GM21528 (cell line): ENCODE measurements at regions not wholly inside any gene's neighbourhood (a gene's known extent, or its start where the extent isn't known, plus 50 kb on each side); places are given as distances from the start of the nearest gene placed in this dataset.
"Not testable (repeated sequence)": the region's sequence is repeated elsewhere in the genome, so short reads cannot be mapped to it uniquely, and the experiment has no call there.

Source experiments
- ATAC-seq: cut with Tn5 transposase; IDR thresholded peaks from one replicate; pipeline ENCODE4 v1.9.1; 2021; ENCODE audit warnings: mild to moderate bottlenecking, moderate library complexity; ENCODE audit not compliant: unreplicated experiment, low FRiP score

DNA sequence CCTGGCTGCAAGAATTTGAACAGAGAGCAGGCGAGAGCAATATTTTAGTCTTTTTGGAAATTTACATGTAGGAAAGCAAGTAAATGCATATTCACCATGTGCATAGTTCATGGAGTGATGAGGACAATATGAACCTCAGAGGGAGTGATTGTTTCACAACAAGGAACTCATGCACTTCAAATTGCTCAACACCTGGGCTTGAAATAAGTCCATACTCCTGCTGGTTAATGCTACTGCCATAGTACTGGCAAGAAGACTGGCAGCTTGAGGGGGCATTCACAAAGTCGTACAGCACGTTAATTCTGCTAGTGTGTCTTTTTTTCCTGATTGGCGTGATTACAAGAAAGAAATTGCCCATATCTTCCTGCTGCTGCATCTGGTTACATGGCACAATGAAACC, 267.6 kb downstream of the PCDH17 start:
- no peak for ATAC-seq

DNA sequence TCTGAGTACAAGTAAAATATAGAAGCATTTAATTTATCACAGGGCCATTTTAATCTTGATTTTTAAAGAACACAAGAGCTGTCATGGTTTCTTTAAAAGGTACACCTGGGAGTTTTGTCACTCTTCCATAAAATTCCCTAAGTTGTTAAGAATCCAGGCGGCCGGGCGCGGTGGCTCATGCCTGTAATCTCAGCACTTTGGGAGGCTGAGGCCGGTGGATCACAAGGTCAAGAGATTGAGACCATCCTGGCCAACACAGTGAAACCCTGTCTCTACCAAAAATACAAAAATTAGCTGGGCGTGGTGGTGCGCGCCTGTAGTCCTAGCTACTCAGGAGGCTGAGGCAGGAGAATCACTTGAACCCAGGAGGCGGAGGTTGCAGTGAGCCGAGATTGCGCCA, 278.3 kb downstream of the PCDH17 start:
- ATAC-seq: not testable (repeated sequence)

DNA sequence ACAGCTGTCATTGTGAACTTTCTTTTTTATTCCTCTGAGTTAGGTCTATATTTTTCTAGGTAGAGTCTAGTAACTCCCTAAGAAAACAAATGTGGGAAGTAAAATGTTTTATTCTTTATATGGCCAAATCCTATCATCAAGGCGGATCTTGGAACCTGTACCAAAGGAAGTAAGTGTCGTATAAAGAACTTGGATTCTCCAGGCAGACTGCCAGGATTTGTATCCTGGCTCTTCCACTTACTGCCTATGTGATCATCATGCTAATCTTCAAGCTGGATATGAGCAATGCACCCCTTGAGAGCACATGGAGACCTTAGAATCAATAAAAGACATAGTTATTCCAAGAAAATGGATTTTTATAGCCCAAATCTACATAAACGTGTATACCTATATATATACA, 286.5 kb downstream of the PCDH17 start:
- ATAC-seq: no peak

DNA sequence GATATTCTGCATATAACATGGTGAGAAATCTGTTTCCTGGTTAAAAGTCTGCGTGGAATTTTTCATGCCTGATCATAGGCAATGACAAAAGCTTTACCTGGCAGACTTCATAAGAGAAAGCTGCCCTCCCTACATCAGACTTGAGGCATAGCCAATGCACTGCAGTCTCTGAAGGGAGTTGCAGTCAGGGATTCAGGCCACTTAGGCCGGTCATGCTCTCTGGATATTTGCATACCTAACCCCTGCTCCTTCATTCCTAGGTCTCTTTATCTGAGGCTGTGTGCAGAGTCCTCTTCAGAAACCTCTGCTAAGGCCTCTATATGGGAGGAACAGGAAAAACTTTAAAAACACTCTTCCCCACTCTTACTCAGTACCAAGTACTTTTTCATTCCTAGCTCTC, 287.4 kb downstream of the PCDH17 start:
- no peak for ATAC-seq

DNA sequence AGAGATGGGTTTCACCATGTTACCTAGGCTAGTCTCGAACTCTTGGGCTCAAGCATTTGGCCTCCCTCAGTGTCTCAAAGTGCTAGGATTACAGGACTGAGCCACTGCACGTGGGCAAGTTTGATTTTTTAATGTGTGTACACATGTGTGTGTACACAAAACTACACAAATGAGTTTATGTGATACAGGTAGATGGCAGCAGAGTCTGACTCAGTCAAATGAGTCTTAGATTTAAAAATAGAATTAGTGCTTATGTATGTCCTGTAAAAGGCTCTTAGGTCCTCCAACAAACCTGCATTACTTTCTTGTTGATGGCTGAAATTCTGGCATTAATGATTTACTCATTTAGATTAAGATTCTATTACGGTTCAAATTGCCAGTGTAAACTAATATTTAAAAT, 293.7 kb downstream of the PCDH17 start:
- ATAC-seq: no peak

DNA sequence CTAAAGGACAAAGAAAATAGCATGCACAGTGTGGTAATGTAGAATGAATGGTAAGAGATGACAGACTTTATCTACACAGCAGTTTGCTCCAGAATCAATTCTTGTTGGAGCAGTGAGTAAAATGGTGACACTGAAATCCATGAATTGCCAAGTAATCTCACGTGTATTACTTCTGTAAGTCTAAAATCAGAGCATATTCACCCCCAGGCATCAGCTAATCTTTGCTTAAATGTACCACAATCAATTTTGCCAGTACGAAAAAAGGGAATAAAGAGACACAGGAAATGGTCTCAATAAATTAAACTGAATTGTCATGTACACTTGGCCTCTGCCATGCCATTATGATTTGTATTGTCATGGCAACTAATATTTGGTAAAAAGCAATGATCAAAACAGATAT, 294.2 kb downstream of the PCDH17 start:
- no peak for ATAC-seq

DNA sequence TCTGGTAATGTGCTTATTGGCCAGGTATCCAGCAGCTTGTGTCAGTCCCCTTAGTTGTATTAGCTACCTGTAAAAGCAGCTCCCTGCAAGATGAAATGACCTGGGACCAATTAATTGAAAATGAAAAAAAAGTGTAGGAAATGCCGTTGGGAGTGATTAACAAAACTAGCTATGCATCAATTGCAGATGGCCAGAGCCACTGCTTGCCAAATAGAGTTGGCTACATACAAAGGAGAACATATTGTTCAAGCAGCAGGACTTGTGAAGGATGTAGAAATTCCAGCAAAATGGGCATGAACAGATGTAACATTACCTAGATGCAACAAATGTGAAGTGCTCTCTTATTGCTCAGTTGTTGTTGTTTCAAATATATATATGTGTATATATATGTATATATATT, 300.5 kb downstream of the PCDH17 start:
- ATAC-seq: no peak

DNA sequence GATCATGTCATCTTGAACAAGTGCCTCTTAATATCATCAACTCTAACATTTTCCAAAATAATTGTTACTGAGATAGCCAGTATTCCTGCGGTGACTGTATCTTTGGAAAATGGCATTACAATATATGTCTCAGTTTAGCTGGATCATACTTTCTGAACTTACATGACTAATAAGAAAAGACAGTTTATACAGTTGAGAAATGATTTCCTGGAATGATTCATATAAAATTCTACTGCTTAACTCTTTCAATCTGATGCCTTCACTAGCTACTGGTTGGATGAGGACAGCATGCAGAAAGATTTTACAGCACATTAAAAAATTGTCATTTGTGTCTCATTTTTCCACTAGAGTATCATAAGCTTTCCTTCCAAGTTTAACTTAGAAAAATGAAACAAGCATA, 302.1 kb downstream of the PCDH17 start:
- no peak for ATAC-seq

DNA sequence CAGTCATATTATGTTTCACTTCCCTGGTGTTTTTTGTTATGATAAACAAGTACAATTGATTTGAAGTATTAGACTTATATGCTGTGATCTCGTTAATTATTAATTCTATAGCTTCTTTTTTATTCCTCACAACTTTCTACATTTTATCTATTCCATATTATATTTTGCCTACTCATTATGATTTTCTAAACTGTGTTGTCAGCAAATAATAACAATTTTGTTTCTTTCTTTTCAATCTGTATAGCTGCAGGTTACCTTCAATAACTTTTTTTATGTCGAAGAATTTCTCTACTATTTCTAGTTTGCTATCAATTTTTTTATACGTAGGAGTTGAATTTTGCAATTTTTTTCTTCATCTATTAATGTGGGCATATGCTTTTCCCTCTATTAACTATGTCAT, 304.4 kb downstream of the PCDH17 start:
- no peak for ATAC-seq

DNA sequence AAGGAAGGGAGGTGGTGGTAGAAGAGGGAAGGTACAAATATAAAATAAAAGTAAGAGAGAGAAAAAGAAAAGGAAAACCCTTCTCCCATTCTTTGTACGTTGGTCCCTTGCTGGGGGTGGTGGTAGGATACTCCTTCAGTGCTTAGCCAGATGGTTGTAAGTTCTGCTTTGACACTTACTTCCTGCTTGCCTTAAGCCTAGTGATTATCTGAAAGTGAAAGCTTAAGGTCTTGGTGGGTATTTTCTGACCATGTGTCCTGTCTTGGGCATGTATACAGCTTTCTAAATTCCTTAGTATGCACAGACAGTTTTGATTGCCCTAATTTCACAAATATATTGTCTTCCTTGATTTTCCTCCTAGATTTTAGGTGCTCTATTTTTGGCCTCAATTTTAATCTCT, 314.8 kb downstream of the PCDH17 start:
- ATAC-seq: peak; percentile 91

DNA sequence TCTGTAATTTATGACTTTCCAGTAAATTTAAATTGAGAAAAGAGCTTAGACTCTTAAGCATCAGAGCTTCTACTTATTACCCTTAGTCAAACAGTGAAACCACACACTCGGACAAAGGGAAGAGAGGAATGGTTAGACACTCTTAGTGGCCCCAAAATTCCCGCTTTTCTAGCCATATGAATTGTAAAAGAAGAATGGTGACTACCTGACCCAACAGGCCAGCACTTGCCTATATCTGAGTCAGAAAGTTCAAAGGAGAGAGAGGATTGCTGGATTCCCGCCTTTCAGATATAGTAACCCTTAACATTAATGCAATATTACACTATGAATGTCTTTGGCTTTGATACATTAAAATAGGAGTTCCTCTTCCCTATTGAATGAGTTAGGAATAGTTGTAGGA, 317.3 kb downstream of the PCDH17 start:
- ATAC-seq: no peak

DNA sequence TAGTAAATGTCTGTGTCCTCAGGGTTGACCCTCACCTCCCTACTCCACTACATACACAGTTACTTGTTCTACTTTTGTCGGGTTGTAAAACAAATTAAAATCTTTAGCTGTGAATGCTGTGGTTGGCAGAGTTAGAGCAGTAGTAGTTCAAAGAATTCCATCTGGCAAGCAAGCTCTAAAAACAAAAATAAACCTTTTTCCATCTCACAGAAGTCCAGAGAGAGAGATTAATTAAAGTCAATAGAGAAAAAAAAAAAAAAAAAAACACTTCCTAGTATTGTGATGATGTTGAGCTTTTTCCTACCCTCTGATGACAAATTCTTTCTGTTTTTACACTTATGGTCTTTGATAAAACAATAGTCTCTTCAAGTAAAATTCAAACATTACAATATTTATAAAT, 338.4 kb downstream of the PCDH17 start:
- ATAC-seq: no peak

DNA sequence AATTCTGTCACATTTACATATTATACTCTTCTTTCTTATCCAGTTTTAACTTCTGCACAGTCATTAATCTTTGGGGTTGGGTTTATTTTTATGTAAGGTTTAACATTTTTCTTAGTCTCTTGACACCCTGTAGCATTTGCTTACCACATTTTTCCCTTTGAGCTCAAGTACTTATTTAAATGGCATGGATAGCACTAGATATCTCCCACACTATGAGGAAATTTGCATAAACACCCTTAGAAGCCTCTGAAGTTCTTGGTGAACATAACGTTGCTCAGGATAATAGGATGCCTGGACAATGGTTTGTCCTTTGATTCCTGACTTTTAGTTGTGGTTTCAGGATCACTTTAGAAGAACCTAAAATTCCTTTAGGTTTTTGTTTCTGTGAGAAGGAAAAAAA, 338.9 kb downstream of the PCDH17 start:
- no peak for ATAC-seq

DNA sequence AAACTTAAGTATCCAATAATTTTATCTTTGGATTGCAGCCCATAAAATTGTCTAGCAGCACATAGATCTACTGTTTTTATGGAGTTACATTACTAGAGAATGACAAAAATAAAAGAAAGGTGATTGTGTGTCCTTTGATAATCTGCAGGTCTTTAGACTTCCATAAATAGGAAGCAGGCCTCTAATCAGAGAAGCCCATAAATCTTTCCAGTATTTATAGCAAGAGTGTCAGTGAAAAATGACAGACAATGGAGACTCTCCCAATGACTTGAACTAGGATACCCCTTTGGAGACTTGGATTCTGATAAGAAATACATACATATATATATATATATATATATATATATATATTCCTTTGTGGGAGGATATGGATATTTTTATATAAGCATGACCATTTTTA, 351.2 kb downstream of the PCDH17 start:
- no peak for ATAC-seq

DNA sequence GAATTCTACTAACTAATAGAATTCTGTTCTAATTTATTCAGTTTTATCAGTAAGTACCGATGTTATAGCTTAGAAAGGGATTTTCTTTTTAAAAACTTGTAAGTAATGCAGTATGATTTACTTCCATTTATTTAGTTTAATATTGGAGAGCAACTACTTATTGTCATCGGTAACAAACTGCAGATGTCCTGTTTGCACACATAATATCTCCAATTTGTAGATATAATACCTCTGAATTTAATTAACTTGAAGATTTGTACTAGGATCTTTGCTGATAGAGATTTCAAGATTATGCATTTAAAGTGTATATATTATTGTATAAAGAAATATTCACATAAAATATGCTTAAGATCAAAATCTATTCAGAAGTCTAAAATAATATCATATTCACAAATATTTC, 356.7 kb downstream of the PCDH17 start:
- ATAC-seq: no peak

DNA sequence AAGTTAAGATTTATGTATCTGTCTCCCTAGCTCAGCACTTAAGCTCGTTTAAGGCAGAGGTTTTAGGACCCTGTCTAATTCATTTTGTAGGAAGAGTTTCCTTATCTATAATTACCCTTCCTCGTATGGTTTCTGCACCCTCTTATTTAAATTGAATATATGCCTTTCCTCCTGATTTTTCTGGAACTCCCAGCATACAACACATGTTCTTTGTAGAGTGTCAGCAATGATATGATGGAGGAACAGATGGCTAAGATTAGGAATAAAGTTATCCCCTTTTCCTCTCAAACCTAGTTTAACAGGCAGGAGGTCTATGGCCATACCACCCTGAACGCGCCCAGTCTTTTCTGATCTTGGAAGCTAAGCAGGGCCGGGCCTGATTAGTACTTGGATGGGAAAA, 359.5 kb downstream of the PCDH17 start:
- no peak for ATAC-seq

DNA sequence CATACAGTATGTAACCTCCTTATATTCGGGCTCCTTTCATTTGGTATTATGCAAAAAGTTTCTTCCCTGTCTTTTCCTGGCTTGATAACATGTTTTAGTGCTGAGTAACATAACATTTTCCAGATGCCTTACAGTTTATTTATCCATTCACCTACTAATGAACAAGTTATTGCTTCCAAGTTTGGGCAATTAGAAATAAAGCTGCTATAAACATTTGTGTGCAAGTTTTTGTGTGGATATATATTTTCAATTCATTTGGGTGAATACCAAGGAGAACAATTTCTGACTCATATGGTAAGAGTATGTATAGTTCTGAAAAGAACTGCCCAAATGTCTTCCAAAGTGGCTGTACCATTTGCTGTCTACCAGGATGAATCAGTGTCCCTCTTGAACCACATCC, 360.9 kb downstream of the PCDH17 start:
- ATAC-seq: no peak

DNA sequence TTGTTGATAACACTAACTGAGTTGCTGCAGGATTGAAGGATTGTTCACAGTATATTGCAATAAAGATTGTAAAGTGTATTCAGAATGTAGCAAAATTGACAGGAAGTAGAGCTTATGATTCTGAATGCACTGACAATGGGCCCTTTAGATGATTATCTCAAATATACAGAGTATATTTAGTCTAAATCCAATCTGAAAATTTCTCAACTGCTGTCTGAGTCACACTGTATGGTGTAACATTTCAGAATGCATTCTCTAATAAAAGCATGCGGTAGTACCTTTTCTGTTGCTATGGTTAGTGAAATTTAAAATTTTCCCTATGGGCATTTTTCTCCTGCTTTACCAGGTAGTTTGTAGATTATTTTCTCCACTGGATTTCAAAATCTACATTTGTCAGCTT, 365.2 kb downstream of the PCDH17 start:
- no peak for ATAC-seq

DNA sequence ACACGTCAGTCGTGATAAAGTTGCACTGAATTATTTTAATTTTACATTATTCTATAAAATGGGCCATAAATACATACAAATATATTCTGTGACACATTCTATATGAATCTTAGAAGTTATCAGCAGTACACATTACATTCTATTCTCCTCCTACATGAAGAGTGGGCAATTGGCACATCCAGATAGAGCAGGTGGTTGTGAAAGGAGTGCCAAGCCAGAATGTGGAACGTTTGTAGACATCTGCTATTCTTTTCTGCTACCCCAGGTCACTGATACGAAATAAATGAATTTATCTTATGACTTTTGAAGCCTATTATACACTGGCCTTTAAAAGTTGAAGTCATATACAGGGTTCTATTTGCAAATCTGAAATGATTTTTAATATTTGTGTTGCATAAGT, 373.2 kb downstream of the PCDH17 start:
- no peak for ATAC-seq

DNA sequence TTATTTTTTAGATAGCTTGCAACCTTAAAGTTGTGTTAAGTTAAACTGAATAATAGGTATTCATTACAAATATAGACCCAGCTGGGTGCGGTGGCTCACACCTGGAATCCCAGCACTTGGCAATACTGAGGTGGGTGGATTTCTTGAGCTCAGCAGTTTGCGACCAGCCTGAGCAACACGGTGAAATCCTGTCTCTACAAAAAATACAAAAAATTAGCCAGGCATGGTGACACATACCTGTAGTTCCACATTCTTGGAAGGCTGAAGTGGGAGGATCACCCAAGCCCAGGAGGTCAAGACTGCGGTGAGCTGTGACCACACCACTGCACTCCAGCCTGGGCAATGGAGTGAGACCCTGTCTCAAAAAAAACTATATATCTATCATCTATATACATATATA, 386.5 kb downstream of the PCDH17 start:
- ATAC-seq: no peak

DNA sequence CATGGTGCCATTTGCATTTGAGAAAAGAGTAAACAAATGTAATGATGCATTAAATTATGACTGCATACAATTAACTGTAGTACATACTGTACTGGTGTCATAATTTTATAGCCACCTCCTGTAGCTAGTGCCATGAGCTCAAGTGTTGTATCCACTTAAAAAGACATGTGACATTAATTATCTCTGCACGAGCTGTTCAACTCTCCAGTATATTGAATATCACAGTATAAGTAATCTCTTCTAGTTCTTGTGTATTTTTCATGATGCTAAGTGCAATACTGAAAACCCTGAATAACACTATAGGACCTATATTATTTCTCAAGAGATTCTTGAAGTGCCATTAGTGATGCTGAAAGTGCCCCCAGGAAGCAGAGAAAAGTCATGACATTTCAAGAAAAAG, 387.3 kb downstream of the PCDH17 start:
- ATAC-seq: no peak

DNA sequence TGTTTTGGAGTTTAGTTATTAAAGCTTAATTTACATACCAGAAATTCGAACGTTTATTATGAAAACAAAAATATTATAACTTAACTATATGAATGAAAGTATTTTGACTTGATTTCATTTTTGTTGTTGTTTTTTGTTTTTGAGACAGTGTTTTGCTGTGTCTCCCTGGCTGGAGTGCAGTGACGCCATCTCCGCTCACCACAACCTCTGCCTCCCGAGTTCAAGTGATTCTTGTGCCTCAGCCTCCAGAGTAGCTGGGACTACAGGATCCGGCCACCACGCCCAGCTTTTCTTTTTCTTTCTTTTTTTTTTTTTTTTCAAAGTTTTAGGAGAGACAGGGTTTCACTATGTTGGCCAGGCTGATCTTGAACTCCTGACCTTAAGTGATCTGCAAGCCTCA, 392.6 kb downstream of the PCDH17 start:
- no peak for ATAC-seq

DNA sequence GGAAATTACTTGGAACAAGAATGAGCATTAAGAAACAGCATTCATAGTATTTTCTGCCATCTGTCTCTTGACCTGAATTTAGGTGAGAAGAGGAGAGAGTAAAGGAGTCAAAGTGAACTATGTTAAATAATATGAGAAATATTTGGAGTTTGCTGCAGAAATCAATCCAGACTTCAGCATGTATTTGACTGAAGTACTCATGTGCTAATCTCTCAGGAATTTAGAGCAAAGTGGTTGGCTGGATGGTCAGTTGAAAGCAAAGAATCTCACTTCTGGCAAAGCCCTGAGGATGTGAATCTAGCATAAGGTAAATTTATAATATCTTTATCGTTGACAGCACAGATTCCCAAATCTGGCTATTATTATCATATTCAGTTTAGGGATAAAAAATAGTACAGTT, 394.3 kb downstream of the PCDH17 start:
- ATAC-seq: no peak
